ENCODE measurements at regions not wholly inside any gene's neighbourhood (a gene's known extent, or its start where the extent isn't known, plus 50 kb on each side); places are given as distances from the start of the nearest gene placed in this dataset.

- DNase-seq (ENCODE audit: low read depth in 2 of 2) = no peak
Observed at GRCh38 chr13:105796081-105796480, 739.4 kb downstream of the EFNB2 start.

DNA sequence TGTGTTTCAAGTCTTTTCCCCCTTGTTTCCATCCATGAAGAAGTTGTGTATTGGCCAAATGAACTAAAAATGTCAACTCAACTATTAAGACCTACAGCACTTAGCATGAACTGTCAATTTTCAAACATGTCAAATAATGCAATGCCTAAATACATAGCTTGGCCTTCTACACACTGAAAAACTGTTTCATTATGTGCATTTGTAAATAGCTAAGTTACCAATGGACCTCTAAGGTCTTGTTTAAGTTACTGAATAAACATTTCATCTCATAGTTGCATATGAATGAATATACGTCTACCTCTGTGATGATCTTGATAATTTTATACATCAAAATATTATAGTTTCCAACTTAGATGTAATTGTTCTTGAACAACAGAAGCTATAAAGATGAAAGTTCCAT is 744.5 kb downstream of the EFNB2 start:
- DNase-seq (ENCODE audit: low read depth in 2 of 2) = no peak

DNA sequence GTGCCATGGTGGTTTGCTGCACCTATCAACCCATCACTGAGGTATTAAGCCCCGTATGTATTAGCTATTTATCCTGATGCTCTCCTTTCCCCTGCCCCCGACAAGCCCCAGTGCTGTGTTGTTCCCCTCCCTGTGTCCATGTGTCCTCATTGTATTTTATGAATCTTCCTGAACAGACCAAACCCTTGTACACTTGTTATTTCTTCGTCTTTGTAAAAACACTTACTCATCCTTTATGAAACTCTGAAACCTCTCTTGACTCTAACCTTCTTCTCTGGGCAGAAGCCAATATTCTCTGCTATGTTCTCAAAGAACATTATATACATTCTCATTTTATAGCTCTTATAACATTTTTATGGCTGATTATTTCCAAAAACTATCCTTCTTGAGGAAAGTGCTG is 746.9 kb downstream of the EFNB2 start:
- DNase-seq (ENCODE audit: low read depth in 2 of 2) = no peak

DNA sequence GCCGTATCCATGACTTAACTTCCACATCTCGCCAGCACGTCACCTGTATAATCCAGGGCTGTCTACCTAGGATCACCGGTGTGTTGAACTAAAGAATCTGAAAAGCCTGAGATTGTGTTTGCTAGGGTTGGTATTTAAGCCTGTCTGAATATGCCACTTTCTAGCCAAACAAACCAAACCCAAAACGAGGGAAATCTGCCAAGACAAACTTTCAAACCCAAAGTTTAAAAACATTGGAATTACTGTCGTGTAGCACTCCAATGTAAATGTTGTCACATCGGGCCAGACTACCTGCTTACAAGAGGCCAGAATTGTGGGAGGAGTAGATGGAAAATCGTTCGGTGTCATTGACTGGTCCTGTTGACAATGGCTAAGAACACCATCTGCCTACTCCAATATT is 747.8 kb downstream of the EFNB2 start:
- no peak for DNase-seq (ENCODE audit: low read depth in 2 of 2)

DNA sequence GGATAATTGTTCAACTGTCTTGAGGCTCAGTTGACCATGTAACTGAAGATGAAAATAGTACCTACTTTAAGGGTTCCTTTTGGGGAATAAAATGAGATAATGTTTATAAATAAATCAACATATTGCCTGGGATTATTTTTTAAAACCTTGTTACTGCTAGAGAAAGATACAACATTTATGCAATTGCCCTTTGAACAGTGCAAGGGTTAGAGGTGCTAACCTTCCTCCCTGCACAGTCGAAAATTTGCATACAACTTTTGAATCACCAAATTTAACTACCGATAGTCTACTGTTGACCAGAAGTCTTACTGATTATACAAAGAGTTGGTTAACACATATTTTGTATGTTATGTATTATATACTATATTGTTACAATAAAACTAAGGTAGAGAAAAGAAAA is 750.0 kb downstream of the EFNB2 start:
- no peak for DNase-seq (ENCODE audit: low read depth in 2 of 2)

- no peak for DNase-seq (ENCODE audit: low read depth in 2 of 2)
Observed at GRCh38 chr13:105783261-105783660, 752.2 kb downstream of the EFNB2 start.

DNA sequence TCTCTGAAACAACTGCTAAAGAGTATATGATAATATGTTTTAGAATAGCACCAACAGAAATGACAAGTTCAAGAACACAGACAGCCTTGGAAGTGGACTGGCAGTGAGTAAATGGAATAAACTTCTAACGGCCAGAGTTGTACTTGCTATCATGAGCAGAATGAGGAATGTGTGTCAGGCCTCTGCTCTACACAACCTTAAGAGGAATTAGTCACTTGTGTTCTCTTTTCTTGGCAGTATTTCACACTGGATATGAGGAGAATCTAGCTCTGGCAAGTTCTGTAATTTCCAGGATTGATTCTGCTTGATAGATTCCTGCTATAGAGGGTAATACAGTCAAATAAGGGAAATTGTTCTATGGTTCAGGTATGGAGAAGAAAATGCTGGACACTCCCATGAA is 757.3 kb downstream of the EFNB2 start:
- DNase-seq (ENCODE audit: low read depth in 2 of 2) = no peak

DNA sequence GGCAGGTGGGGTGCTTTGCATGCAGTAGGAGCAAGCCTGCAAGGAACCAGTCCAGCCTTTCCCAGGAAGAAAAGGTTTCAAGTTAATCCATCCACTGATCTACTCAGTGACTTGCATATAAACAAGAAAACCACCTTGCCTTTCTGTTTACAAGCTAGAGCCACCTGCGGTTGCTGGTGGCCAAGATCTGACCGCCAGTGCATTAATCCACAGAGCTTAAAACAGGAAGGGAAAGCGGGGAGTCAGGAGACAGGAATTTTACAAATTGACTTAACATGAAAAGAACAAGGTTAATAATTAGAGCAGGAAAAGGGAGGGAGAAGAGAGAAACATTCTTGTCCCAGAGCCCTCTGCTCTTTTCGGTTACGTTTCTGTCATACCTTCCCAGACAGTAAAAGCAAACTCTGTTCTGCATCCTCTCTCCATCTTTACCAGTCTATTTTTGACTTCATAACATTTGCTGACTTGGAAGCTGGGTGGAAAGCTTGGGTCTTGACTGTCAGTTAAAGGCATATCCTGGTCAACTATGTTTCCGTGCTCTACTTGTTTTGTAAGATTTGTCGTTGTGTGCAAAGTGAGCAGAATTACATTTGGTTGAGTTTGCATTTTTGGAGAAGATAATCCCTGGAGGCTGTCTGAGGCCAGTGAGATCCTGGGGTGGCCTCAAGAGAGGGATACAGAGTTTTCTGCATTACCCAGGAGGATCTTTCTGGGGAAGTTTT is 760.6 kb downstream of the EFNB2 start:
- DNase-seq (ENCODE audit: low read depth in 2 of 2) = no peak

DNA sequence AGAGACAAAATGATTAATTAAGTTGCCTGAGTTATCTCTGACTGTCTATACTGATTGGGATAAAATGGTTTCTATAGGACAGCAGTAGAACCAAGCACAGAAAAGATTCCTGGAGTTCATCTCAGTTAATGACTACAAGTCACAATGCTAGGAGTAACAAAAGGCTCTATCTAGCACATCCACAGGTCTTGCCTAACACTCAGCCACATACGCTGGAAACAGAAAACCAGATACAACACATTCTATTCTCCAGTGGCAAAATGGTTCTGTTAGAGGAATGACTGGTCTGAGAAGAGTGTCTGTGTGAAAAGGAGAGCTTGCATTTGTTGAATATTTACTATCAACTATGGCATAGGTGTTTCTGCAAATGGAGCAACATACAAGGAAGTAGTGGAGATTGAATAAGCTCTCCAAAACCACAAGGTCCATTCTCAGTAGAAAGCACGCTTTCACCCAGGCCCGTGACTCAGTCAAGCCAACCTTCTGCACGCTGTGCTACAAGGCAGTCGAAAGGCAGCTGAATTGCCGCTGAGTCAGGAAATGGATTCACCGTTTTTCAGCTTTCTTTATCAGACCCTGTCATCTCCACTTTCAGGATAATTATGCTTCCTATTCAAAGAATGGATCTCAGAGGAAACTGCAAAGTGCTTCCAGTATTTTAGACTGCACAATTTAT is 761.5 kb downstream of the EFNB2 start:
- no peak for DNase-seq (ENCODE audit: low read depth in 2 of 2)

GRCh38 chr13:105773241-105773640 is 762.2 kb downstream of the EFNB2 start:
- DNase-seq (ENCODE audit: low read depth in 2 of 2) = no peak

DNA sequence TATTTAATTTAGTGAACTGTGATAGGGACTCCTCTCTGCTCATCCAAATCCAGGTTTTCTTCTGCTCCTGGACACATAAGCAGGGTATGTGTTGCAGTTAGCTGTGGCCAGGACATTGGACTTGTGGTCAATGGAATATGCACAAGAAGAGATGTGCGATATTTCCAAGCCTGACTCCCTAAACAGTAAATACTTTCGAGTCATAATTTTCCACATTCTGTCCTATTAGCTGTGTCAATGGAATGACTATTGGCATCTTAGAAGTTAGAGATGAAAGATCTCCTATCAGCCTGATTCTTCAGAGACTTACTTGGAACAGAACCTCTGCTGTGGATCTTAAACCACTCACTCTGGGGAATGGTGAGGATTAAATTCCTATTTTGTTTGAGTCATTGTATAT is 771.0 kb downstream of the EFNB2 start:
- no peak for DNase-seq (ENCODE audit: low read depth in 2 of 2)

DNA sequence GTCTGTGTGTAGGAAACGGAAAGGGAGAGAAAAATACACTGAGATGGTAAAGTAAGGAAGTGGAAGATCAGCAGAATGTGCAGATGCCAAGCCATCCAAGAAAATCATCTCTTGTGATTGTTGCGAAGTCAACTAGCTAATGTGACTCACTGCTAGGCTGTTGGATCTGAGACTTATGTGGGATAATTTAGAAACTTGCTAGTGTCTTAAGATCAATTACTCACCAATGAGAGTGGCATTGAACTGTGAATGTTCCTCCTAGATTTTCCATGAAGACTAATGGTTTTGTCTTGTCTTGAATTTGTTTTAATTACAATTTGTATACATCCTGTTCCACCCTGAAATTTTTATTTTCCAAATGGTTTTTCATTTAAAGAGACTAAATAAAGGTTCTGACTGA is 771.6 kb downstream of the EFNB2 start:
- no peak for DNase-seq (ENCODE audit: low read depth in 2 of 2)

GRCh38 chr13:105762096-105762495 is 773.4 kb downstream of the EFNB2 start:
- DNase-seq (ENCODE audit: low read depth in 2 of 2) = no peak

- DNase-seq (ENCODE audit: low read depth in 2 of 2) = no peak
Observed at GRCh38 chr13:105758918-105759860, 776.3 kb downstream of the EFNB2 start.

DNA sequence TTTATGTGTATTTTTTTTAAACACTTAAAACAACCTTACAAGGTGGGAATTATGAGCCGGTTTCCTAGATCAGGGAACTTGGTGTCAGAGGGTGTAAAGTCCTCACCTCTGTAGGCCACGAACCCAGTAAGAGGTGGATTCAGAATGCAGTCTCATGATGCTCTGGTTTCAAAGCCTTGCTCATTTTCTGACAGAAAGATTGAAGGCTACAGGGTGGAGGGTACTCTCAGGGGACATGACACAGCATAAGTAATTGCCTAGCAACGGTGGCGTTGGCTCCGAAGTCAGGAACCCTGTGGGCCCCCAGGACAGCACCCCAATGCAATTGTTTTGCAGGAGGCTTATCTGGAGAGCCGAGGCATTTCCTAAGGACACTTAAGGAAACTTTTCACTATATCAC is 794.7 kb downstream of the EFNB2 start:
- no peak for DNase-seq (ENCODE audit: low read depth in 2 of 2)

DNA sequence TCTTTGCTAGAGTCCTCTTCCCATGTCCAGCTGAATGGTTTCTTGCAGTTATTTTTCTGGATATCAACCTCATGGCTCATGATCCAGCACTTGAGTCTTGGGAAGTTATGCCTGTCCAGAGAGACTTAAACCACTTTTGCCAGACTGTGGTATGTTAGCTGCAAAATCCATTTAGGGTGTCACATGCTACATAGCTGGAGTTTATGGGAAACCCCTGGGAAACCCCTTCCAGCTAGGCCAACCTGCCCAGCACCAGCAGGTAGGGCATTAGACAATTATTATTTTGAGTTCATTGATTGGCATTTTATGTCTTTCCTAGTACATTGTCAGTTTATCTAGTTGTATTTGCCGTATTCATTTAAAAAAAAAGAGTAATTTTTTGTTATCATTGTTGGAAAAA is 797.8 kb downstream of the EFNB2 start:
- no peak for DNase-seq (ENCODE audit: low read depth in 2 of 2)

DNA sequence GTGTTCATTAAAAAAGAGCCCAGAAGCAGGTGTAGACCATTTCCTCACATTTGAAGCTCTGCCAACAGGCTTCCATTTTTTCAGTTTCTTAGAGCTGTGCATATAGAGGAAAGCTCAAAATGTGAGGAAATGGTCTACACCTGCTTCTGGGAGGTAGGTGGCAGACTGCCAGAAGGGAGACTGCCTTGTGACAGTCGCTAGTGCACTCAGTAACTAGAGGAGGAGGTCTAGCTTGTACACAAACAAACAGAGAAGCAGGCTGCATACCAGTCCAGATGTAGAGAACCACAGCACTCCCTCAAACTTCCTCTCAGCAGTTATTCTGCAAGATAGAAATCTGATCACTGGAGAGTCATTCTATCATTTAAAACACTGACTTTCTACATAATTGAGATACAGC is 800.2 kb downstream of the EFNB2 start:
- DNase-seq (ENCODE audit: low read depth in 2 of 2) = no peak

- DNase-seq (ENCODE audit: low read depth in 2 of 2) = no peak
Observed at GRCh38 chr13:105732806-105733529, 802.5 kb downstream of the EFNB2 start.

- no peak for DNase-seq (ENCODE audit: low read depth in 2 of 2)
Observed at GRCh38 chr13:105725887-105726286, 809.6 kb downstream of the EFNB2 start.

GRCh38 chr13:105721016-105721415 is 814.4 kb downstream of the EFNB2 start:
- no peak for DNase-seq (ENCODE audit: low read depth in 2 of 2)

DNA sequence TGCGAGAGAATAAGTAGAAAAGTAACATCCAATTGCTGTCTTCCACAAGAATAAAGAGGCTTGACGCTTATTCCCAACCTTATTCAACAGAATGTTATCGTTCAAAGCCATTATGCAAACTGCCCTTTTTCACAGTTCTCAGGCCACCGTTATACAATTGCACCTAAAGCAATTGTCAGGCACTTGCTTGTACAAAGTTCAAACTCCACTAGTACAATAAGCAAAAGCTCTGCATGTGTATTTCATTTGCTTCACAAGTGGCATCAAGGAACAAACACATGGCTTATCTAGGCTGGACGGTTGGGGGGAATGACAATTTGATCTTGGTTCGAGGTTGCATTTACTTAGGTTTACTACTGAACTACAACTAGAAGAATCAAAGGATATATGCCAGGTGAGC is 815.6 kb downstream of the EFNB2 start:
- DNase-seq (ENCODE audit: low read depth in 2 of 2) = no peak

DNA sequence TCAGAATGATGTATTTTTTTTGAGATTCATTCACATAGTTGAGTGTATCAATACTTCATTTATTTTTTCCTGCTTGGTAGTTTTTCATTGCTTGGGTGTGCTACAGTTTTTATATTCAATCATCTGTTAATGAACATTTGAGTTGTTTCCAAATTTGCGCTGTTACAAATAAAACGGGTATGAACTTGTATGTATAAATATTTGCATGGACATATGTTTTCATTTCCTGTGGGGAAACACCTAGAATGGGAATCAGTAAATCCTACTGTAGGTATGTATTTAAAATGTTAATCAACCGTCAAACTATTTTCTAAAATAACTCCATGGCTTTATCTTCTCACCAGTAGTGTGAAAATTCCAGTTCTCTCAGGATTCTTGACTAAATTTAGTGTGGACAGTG is 826.3 kb downstream of the EFNB2 start:
- no peak for DNase-seq (ENCODE audit: low read depth in 2 of 2)

All from stimulated activated CD4-positive, alpha-beta T cell treated with anti-CD3 and anti-CD28 coated beads, Interleukin-12 subunit alpha, Interleukin-12 subunit beta, amount 100 ng/mL, for 24 hours (primary cell).